SJSA1 (cell line): ENCODE measurements at regions not wholly inside any gene's neighbourhood (a gene's known extent, or its start where the extent isn't known, plus 50 kb on each side); places are given as distances from the start of the nearest gene placed in this dataset.
"Not testable (repeated sequence)": the region's sequence is repeated elsewhere in the genome, so short reads cannot be mapped to it uniquely, and the experiment has no call there.

Experiments used
- DNase-seq, 2 experiments: peaks; one replicate each; pipeline ENCODE4 v3.0.0-alpha.2; 2015 to 2020; ENCODE audit warnings: low spot score in 2 of 2, low read depth in 1 of 2
- H3K27ac ChIP-seq: fragments of 250-450 bp; sonication (Bioruptor Pico); 2 replicates; pipeline ENCODE4 v1.5.1; 2020; ENCODE audit warnings: mild to moderate bottlenecking, moderate library complexity
- H3K27me3 ChIP-seq: fragments of 250-450 bp; sonication (Bioruptor Pico); replicated peaks from 2 replicates; pipeline ENCODE4 v1.5.1; 2020; ENCODE audit warnings: mild to moderate bottlenecking, moderate library complexity
- H3K36me3 ChIP-seq: fragments of 250-450 bp; sonication (Bioruptor Pico); 2 replicates; pipeline ENCODE4 v1.5.1; 2020; ENCODE audit warnings: mild to moderate bottlenecking
- H3K4me1 ChIP-seq: fragments of 250-450 bp; sonication (Bioruptor Pico); replicated peaks from 2 replicates; pipeline ENCODE4 v1.6.1; 2021; ENCODE audit warnings: mild to moderate bottlenecking
- H3K4me3 ChIP-seq: fragments of 250-450 bp; sonication (Bioruptor Pico); 2 replicates; pipeline ENCODE4 v1.5.1; 2020; ENCODE audit warnings: mild to moderate bottlenecking
- H3K9me3 ChIP-seq: fragments of 250-450 bp; sonication (Bioruptor Pico); replicated peaks from 2 replicates; pipeline ENCODE4 v1.5.1; 2020; ENCODE audit warnings: mild to moderate bottlenecking

DNA sequence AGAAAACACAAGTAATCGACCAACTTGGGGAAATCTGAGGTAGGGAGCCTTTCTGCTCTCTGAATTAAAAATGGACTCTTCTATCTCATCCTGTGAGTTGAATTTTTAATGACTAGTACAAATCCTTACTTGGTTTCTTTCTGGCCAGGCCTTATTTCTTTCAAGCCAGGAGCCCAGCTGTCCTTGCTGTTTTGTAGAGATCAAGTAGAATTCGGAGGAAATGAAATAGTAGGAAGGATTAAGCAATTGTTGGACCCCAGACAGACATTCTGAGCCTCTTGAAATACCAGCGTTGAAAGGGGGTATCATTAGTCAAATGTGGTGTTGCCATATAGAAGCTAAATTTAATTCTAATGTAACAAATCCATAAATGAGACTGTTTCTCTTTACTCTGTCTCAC is 53.7 kb upstream of the SMIM15 start:
- no peaks in the 10 kb centered on the region for H3K27me3 ChIP-seq
- H3K4me3 ChIP-seq: no peak overlapping the region
- H3K36me3 ChIP-seq: no peaks in the 10 kb centered on the region
- no peaks in the 10 kb centered on the region; the same call in 1 of the 2 replicates for H3K4me1 ChIP-seq
- H3K27ac ChIP-seq: no peak overlapping the region
- no peak for DNase-seq
- no peaks in the 10 kb centered on the region for H3K9me3 ChIP-seq

DNA sequence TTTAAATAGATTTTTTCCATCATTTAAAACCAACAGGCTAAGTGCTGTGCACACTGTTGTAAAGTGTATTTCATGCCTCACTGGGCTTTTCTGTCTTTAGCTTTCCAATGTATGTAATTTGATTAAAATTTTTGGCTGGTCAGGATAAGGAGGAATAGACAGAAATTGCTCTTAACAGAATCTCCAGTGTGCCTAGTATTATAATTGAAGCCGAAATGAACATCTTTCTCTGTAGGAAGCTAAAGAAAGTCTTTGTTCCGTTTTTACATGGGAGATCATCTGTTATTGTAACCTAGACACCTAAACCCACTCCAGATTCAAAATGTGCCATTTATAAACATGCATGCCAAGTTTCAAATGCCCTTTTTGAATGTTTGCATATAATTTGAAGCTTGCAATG is 54.5 kb upstream of the SMIM15 start:
- Histone ChIP-seq H3K27ac (no peak overlapping the region), H3K36me3 (no peaks in the 10 kb centered on the region), H3K9me3 (no peaks in the 10 kb centered on the region), H3K4me3 (no peak overlapping the region), H3K27me3 (no peaks in the 10 kb centered on the region), H3K4me1 (no peaks in the 10 kb centered on the region)
- no peak for DNase-seq

DNA sequence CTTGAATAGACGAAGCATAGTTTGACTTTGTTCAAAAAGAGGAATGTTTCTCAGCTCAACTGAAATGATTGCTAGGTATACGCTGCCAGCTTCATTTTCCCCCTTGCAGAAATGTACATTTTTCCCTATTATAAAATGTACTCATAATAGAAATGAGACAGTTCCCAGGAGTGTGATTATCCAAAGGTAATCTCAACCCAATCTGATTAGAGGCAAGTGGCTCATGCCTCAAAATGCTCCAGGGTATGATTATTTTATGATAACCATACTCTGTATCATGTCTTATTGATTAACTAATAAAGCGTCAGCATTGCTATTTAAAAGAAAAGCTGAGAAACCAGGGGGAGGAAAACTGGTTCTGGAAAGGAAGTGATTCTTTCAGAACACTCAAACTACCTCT is 54.9 kb upstream of the SMIM15 start:
- Histone ChIP-seq H3K4me1 (no peaks in the 10 kb centered on the region), H3K4me3 (no peak overlapping the region), H3K9me3 (no peaks in the 10 kb centered on the region), H3K27ac (no peak overlapping the region), H3K27me3 (no peaks in the 10 kb centered on the region), H3K36me3 (no peaks in the 10 kb centered on the region)
- no peak for DNase-seq

DNA sequence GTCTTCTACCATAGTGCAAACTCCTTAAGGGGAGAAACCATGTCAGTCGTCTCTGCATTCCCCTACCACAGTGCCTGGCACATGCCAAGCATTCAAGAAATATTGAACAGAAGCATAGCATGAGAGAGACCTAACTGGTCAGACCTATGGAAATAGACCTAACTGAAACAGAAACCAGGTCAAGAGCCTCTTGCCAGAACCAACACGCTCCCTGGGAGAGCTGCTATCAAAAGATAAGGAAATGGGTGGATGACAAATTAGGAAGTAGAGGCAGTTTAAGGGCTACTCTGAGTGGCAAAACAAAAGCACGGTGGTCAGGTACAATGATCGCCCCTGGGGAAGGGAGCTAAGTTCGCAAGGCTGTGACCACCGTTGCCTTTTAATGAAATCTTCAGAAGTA is 66.0 kb upstream of the SMIM15 start:
- no peak overlapping the region for H3K4me3 ChIP-seq
- H3K27ac ChIP-seq: no peak overlapping the region
- no peaks in the 10 kb centered on the region for H3K4me1 ChIP-seq
- H3K27me3 ChIP-seq: no peaks in the 10 kb centered on the region
- no peak for DNase-seq
- no peaks in the 10 kb centered on the region for H3K9me3 ChIP-seq
- peaks cover 3% of the 10 kb centered on the region; the same call in 1 of the 2 replicates for H3K36me3 ChIP-seq

DNA sequence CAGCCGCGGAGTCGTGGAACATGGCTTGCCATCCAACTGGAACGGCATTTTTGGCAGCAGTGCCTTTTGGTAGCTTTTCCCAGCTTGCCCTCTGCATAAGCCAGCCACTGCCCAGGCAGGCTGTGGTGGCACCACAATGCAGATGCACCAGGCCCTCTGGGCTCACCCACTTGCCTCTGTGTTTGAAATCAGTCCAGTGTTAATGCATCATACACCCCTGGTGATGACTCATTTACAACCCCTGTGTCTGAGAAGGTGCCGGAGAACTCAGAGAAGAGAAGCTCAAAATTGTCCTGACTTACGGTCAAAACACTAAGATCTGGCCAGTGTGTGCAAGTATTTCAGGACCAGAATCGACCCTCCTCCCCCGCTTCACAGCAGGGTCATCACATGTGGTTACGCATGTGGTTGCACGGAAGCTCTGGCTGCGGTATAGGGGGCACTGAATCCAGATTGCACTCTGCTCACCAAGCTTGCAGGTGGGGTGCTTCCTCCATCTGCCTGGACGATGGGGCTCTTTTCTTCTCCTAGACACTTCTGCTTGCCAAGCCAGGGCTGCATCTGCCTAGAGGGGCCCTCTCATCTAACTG is 66.5 kb upstream of the SMIM15 start:
- no peaks in the 10 kb centered on the region for H3K9me3 ChIP-seq
- no peak overlapping the region for H3K27ac ChIP-seq
- H3K4me3 ChIP-seq: no peak overlapping the region
- H3K4me1 ChIP-seq: no peaks in the 10 kb centered on the region
- DNase-seq: no peak
- H3K27me3 ChIP-seq: no peaks in the 10 kb centered on the region
- peaks cover 3% of the 10 kb centered on the region; the same call in 1 of the 2 replicates for H3K36me3 ChIP-seq

DNA sequence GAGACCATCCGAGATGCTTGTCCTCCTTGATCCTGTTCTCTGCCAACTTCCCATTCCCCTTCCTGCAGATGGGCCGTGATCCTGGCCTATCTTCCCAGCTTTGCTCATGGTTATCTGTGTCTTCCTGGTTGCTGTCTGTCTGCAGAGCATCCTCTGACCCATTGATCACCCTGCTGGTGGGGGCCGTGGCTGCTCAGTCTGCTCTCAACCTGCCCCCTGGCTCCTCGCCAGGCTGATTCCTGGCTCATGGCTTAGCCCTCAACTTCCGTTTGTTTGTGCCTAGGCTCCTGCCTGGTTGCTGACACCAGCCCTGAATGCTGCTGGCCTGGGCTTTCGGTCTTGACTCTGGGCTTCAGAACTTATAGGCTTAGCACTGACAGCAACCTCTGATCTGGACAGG is 67.1 kb upstream of the SMIM15 start:
- Histone ChIP-seq H3K27ac (no peak overlapping the region), H3K4me1 (no peaks in the 10 kb centered on the region), H3K36me3 (peaks cover 3% of the 10 kb centered on the region; the same call in 1 of the 2 replicates), H3K9me3 (no peaks in the 10 kb centered on the region), H3K27me3 (no peaks in the 10 kb centered on the region), H3K4me3 (no peak overlapping the region)
- DNase-seq: no peak

DNA sequence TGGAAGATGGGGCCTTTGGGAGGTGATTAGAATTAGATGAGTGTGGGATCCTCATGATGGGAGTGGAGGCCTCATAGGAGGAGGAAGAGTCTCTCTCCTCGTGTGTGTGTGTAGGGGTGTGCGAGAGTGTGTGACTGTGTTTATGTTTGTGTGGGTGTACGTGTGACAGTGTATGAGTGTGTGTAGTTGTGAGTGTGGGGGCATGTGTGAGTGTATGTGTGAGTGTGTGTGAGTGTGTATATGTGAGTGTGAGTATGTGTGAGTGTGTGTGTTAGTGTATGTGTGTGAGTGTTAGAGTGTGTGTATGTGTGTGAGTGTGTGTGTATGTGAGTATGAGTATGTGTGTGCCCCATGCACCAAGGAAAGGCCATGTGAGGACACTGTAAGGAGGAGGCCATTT is 68.2 kb upstream of the SMIM15 start:
- no peaks in the 10 kb centered on the region for H3K9me3 ChIP-seq
- no peak overlapping the region for H3K4me3 ChIP-seq
- no peaks in the 10 kb centered on the region for H3K4me1 ChIP-seq
- no peaks in the 10 kb centered on the region for H3K27me3 ChIP-seq
- H3K27ac ChIP-seq: no peak overlapping the region
- DNase-seq: no peak
- peaks cover 3% of the 10 kb centered on the region; the same call in 1 of the 2 replicates for H3K36me3 ChIP-seq

DNA sequence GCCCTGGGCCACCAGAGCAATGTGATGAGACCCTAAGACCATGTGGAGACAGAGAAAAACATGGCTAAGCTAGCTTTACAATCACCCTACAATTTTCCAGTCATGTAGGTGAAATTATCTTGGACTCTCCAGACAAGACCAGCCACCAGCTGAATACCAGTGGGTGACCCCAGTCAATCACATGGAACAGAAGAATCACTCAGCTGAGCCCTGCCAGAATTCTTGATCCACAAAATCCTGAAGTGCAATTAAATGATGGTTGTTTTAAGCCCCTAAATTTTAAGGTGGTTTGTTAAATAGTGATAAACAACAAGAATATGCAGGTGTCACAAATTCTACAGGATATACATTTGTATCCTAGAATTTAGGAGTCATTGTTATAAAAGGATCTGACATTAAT is 69.5 kb upstream of the SMIM15 start:
- H3K27ac ChIP-seq: no peak overlapping the region
- H3K27me3 ChIP-seq: no peaks in the 10 kb centered on the region
- DNase-seq: no peak
- H3K4me3 ChIP-seq: no peak overlapping the region
- H3K4me1 ChIP-seq: no peaks in the 10 kb centered on the region
- no peaks in the 10 kb centered on the region for H3K9me3 ChIP-seq
- peaks cover 3% of the 10 kb centered on the region; the same call in 1 of the 2 replicates for H3K36me3 ChIP-seq

DNA sequence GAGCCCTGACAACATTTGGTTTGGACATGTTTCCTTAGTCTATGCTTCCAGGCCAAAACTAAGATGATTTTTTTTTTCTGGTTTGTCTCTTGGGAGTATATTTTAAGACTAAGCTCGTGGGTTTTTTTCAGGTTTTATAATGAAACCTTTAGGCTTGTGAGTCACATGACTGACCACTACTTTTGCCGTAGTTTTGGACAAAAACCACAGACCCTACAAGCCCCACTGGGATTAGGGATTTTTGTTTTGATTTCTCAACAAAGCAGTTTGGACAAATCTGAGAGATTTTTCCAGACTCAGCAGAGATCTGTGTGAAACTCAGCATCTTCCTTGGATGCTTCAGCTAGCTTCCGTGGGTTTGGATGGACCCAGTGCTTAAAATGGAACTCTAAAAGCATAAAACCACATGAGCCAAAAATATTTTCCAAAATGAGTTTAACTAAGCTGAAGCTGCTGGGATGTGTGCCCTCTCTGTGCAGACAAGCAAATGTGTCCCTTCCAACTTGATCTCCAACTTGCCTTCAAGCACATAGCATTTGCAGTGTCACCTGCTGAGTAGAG is 70.3 kb upstream of the SMIM15 start:
- H3K4me3 ChIP-seq: no peak overlapping the region
- no peak overlapping the region for H3K27ac ChIP-seq
- H3K27me3 ChIP-seq: no peaks in the 10 kb centered on the region
- no peaks in the 10 kb centered on the region for H3K36me3 ChIP-seq
- no peaks in the 10 kb centered on the region for H3K4me1 ChIP-seq
- no peaks in the 10 kb centered on the region for H3K9me3 ChIP-seq
- DNase-seq: no peak

DNA sequence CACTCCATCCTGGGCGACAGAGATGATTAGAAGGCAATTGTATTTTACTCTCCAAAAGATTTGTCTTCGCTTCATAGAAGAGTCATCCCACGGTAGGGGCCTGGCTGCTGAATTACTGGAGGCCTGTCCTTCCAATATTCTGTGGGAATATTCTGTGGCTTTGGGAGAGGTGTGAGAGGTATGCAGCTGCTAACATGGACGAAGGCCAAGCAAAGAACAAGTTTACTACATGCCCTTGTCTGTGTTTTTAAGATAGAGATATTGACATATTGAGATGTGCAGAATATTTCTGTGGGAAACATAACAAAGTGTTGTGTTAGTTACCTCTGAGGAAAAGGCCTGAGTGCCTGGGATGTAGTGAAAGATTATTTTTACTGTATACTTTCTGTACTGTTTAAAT is 71.8 kb upstream of the SMIM15 start:
- H3K27me3 ChIP-seq: no peaks in the 10 kb centered on the region
- DNase-seq: no peak
- no peaks in the 10 kb centered on the region; the same call in 1 of the 2 replicates for H3K9me3 ChIP-seq
- no peaks in the 10 kb centered on the region for H3K36me3 ChIP-seq
- no peaks in the 10 kb centered on the region for H3K4me1 ChIP-seq
- no peak overlapping the region for H3K4me3 ChIP-seq
- no peak overlapping the region for H3K27ac ChIP-seq

DNA sequence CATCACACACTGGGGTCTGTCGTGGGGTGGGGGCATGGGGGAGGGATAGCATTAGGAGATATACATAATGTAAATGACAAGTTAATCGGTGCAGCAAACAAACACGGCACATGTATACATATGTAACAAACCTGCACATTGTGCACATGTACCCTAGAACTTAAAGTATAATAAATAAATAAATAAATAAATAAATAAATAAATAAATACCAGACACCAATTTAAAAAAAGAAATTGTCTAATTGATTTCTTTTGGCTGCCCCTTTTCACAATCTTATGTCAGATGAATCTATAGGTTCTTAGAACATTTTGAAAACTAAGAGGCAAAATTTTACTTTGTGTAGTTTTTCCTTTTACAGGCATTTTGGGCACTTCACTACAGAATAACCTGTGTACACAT is 74.4 kb upstream of the SMIM15 start:
- not testable (repeated sequence) for H3K36me3 ChIP-seq, H3K4me1 ChIP-seq, DNase-seq, H3K27me3 ChIP-seq, H3K27ac ChIP-seq, H3K9me3 ChIP-seq, H3K4me3 ChIP-seq

DNA sequence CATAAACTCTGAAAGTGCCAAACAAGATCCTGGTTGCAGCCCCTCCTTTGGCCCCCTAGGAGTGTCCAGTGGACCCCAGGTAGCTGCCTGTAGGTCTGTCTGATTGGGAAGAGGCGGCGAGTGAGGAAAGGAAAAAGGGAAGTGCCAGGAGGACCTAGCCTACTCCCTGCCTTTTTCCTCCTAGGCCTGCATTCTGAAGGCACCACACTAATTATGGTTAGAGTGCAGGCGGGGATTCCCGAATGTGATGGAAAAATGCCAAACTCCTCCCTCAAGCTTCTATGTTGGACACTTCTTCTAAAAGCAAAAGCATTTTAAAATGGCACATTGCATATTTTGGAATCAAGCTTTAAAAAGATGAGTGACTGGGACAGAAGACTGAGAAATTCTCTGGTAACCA is 83.2 kb upstream of the SMIM15 start:
- Histone ChIP-seq H3K27ac (no peak overlapping the region), H3K4me3 (no peak overlapping the region), H3K27me3 (no peaks in the 10 kb centered on the region), H3K36me3 (peaks cover 15% of the 10 kb centered on the region), H3K9me3 (no peaks in the 10 kb centered on the region; the same call in 1 of the 2 replicates), H3K4me1 (0 out of 2 replicates have a peak, but pooled peaks cover 6% of the 10 kb centered on the region)
- DNase-seq: peak in 1 of 2 experiments; percentile 13

DNA sequence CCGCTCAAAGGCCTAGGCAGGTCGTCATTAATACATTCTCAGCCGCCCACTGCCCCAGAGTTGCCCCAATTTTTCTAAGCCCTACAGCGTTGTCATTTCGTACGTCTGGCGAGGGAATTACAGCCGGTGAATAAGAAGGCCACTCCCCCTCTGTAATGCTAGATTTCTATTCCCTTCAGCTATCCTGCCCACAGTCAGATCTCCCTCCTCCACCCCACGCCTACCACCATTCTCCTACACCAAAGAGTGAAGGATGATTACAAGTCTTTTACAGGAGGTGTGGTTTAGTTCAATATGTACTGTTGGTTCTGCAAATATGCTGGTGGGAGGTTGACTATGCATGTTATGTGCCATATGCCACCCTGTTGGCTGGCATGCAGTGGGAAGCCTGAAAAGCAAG is 83.7 kb upstream of the SMIM15 start:
- no peaks in the 10 kb centered on the region for H3K27me3 ChIP-seq
- no peaks in the 10 kb centered on the region; the same call in 1 of the 2 replicates for H3K9me3 ChIP-seq
- no peak overlapping the region for H3K4me3 ChIP-seq
- DNase-seq: peak in 1 of 2 experiments; percentile 10
- H3K36me3 ChIP-seq: peaks cover 17% of the 10 kb centered on the region
- H3K4me1 ChIP-seq: 0 out of 2 replicates have a peak, but pooled peaks cover 6% of the 10 kb centered on the region
- no peak overlapping the region for H3K27ac ChIP-seq

DNA sequence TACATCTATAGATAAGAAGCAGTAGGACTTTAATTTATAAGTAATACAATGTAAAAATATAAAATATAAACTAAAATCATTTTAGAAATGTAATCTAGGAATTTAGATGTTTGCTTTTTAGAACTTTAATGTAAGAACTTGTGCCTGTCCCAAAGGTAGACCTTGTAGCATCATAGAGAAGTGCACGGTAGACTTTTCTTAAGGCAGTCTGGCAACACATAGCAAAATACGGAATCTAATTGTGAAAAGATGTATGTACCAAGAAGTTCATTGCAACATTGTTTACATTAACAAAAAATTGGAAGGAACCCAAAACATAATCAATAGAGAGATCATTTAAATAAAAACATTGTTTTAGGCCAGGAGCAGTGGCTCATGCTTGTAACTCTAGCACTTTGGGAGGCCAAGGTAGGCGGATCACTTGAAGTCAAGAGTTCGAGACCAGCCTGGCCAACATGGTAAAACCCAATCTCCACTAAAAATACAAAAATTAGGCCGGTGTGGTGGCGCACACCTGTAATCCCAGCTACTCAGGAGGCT is 84.6 kb upstream of the SMIM15 start:
- Histone ChIP-seq H3K36me3 (peaks cover 22% of the 10 kb centered on the region), H3K9me3 (no peaks in the 10 kb centered on the region; the same call in 1 of the 2 replicates), H3K4me1 (0 out of 2 replicates have a peak, but pooled peaks cover 6% of the 10 kb centered on the region), H3K27me3 (no peaks in the 10 kb centered on the region), H3K27ac (no peak overlapping the region), H3K4me3 (no peak overlapping the region)
- no peak for DNase-seq
